22Rv1 (cell line): ENCODE measurements at regions not wholly inside any gene's neighbourhood (a gene's known extent, or its start where the extent isn't known, plus 50 kb on each side); places are given as distances from the start of the nearest gene placed in this dataset.

Experiments
- CTCF ChIP-seq: fragments of 450-650 bp; IDR thresholded peaks from 2 replicates; pipeline ENCODE4 v1.5.1; 2017; ENCODE audit warnings: mild to moderate bottlenecking
- ZFX ChIP-seq: fragments of 450-650 bp; IDR thresholded peaks from 2 replicates; pipeline ENCODE4 v1.6.1; 2017; ENCODE audit warnings: antibody characterized with exemption, borderline replicate concordance

- TF ChIP-seq CTCF (no peak), ZFX (no peak)
Measured at GRCh38 chr6:134691180-134691579, 258.7 kb downstream of the ALDH8A1 start.
